Stimulated activated CD8-positive, alpha-beta memory T cell treated with anti-CD3 and anti-CD28 coated beads, Interleukin-15, amount 100 ng/mL, for 4 hours (primary cell): ENCODE measurements at regions not wholly inside any gene's neighbourhood (a gene's known extent, or its start where the extent isn't known, plus 50 kb on each side); places are given as distances from the start of the nearest gene placed in this dataset.

Experiments used
- DNase-seq, 2 donors: peaks; one replicate each; pipeline ENCODE4 v3.0.0-alpha.2; 2020; ENCODE audit warnings: low read depth in 2 of 2

DNA sequence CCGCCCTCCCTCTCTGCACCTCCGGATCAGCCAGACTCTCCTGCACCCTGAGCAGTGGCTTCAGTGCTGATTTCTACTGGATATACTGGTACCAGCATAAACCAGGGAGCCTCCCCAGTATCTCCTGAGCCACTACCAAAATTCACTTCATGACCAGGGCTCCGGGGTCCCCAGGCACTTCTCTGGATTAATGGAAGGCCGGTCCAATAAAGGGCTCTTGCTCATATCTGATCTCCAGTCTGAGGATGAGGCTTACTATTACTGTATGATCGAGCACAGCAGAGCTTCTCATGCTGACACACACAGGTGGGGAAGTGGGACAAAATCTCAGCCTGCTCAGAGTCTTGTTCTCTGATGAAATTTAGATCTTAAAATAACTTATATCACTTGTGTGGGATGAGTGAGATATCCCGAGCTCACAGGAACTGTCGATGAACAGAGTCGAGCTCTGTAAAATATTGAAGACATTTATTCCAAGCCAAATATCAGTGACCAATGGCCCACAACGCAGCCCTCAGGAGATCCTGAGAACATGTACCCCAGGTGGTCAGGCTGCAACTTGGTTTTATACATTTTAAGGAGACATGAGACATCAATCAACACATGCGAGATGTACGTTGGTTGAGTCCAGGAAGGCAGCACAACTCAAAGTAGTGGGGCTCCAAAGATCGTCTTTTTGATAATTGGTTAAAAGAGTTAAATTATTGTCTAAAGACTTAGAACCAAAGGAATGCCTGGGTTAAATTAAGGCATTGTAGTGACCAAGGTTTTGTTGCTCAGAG is 93.0 kb upstream of the TOP3B start:
- no peak for DNase-seq

GRCh38 chr22:22074634-22075381 is 92.2 kb upstream of the TOP3B start:
- DNase-seq: no peak

DNA sequence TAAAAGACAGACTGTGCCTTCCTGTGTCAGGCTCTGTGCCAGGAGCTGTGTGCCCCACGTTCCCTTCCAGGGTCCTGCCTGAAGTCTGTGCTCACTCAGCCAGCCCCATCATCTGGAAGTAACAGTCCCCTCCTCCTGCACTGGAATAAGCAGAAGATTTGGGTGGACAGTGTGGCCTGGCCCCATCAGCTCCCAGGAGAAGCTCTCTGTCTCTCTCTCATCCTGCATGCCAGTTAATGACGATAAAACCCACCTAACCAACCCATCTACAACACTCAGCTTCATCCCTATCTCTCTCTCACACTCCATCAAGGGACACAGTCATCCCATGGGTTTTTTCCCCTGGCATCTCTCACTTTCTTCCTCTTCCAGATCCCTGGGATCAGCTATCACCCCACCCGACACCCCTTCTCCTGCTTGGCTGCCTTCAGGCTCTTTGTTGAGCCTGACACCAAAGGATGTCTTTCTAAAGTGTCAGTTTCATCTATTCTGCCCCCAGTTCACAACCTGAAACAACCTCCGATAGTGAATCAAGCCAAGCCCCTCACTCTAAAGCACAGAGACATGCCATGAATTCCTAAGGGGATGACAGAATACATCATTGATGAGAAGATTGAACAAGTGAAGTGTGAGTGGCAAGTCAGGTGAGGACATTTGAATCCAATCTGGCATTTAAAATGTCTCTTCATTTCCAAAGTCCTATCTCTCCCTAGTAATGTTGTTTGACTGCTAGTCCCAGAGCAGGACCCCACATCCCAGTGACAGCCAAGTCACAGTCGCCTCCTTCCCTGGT is 91.4 kb upstream of the TOP3B start:
- no peak for DNase-seq

DNA sequence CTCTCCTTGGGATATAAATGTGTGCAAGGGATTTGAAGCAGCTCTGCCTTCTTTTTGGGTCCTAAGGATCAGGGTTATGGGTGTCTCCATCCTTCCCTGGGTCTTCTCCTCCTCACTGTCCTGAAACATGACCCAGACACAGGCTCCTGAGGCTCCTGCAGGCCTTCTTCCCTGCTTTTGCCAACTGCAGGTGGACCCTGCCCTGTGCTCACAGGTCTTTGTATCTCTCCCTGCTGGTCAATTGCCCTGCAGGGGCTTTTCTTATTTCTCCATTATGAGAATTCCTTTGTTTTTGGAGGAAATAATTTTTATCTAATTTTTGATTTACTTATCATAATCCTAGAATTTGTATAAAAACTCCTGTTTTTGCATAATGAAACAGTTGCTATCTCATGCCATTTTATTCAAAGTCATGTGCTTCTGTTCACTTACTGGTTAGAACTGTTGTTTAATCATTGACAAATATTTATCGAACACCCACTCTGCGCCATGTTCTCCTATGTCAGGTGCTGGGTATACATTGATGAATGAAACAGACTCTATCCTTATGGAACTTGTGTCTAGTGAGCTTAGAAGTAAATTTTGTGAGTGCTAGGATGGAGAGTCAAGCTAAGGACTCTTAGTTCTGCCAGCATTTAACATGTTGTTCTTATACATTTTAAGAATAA is 89.7 kb upstream of the TOP3B start:
- DNase-seq: no peak

DNA sequence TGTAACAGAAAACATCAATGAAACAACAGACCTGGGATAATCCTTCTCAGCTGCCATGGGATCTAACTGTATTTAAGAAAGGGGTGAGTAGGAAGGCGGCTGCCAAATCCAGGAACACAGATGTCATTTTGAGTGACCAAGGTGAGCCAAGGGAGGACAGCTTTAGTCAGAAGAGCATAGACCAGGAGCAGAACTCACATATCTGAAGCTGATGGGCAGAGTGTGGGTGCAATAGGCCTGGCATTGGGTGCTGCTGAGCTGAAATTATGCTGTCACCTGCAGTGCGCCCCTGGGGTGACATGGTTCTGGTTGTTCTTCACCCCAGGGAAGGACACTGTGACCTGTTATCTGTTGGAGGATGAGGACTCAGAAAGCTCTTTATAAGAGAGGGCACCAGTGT is 88.9 kb upstream of the TOP3B start:
- no peak for DNase-seq

- DNase-seq: no peak
Measured at GRCh38 chr22:22070371-22070824, 87.8 kb upstream of the TOP3B start.

DNA sequence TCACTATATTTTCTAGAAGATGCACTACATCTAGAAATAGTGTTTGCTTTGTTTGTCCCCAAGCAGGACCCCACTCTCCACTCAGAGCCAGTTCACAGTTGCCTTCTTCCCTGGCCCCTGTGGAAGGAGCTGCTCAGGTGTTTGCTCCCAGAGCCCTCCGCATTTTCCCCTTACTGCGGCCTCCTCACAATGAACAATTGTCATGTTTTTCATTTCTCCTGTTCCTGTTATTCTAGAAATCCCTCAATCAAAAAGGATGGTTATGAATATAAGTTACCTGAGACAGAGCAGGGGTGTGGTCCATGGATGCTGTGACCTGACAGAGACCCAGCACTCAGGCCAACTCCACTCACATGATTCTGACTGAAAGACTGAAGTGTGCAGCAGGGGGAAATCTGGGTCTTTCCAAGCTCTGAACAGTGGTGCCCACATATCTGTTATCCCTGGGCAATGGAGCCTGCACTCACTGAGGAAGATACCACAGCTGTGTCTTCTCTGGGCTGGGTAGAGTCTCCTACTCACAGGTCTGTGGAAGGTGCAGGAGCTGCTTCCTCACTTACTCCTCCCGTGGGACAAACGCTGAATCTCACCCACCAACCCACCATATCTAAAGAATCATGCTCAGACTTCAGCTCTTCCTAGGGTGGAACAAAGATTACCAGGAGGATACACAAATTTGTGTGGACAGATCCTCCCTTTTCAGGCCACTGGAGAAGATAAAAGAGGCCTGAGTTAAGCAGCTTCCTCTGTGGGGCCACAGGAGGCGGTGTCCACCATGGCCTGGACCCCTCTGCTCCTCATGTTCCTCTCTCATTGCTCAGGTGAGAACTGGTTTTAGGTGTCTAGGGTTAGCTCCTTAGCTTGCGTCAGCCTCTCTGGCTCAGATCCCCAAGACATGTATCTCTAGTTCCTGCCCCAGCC is 87.1 kb upstream of the TOP3B start:
- no peak for DNase-seq

DNA sequence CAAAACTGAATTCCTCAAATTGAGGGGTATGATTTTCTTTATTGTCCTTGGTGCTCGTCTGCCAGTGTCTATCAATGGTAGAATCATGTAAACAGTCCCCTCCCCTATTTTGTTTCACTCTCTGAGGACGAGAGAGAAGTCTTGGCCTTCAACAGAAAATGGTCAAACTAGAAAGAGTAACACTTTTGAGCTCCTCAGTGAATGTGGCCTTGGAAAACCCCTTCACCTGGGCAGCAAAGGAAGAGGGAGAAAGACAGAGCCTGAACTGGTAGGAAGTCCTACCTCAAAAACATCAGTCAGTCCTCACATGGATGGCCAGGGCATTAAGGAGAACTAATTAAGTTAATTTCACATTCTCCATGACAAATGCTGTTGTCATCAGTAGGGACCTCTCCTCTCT is 86.1 kb upstream of the TOP3B start:
- DNase-seq: no peak

- DNase-seq: no peak
Measured at GRCh38 chr22:22068025-22068424, 85.4 kb upstream of the TOP3B start.

GRCh38 chr22:22067192-22067591 is 84.6 kb upstream of the TOP3B start:
- DNase-seq: no peak

- DNase-seq: no peak
Measured at GRCh38 chr22:22064580-22064979, 82.0 kb upstream of the TOP3B start.

- DNase-seq: no peak
Measured at GRCh38 chr22:22062306-22062793, 79.8 kb upstream of the TOP3B start.

DNA sequence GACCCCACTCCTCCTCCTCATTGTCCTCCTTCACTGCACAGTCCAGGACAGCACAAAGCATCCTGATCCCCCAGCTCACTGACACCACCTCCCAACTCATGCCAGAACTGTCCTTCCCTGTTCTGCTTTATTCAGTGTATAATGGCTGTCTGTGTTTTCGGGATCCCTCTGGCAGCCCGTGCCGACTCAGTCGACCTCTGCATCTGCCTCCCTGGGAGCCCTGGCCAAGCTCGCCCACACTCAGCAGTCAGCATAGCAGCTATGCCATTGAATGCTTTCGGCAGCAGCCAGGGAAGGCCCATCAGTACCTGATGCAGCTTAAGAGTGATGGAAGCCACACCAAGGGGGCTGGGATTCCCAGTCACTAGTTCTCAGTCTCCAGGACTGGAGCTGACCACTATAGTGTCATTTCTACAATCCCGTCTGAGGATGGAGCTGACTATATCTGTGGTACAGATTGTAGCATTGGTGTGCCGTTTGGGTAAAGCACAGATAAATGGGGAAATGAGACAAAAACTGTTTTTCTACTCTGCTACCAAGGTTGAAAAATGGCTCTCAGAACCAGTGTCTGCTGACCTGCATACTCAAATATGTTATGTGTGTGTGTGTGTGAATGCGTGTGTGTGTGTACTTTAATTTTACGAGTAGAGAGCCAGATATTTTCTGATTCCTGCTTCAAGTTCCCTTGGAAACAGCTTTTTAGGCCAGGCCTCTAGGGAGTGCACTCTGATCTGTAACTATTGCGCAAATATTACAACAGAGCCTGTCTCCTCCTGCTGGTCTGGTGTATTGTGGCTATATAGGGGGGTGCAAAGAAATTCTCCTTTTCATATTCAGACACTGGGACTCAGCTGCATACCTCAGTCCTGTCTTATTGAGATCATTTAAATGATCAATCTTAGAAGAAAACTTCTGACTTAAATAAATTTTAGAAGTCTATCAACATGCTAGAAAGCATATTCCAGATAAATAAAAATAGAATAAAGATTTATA is 78.8 kb upstream of the TOP3B start:
- no peak for DNase-seq

DNA sequence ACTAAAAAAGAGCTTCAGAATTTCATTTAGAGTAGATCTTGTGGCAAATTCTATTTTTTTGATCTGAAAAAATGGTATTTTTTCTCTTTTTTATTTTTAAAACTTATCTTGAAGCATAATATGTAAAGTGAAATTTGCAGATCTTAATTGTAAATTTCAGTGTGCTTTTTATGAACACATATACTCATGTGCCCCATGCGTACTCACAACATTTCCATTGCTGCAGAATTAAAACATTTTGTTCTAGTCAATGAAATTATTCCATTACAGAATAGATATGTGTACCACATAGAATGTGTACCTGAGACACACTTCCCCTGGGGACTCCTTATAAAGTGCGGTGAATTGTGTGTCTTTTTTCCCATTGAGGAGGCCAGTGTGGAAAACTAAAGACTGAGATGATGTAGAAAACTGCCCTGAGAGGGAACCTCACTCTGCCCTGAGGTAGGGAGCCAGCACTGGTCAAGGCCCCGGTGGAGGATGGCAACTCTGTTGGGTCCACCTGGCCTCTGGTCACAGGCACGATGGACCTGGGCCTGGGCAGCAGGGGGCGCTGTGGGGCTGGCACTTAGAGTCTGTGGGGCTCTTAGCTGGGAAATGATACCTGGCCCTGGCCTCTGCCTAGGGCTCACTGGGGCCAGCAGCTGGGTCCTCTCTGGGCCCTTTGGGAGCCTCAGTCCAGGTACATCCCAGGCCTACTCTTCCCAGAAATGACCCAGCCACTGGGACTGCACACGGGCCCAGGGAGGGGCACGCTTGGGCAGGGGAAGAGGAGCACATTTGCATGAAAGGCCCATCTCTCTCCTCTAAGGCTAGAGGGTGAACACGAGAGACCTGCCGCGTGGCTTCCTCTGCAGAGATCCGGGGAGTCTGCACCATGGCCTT is 77.9 kb upstream of the TOP3B start:
- DNase-seq: peak in 1 of 2 donors; percentile 2

DNA sequence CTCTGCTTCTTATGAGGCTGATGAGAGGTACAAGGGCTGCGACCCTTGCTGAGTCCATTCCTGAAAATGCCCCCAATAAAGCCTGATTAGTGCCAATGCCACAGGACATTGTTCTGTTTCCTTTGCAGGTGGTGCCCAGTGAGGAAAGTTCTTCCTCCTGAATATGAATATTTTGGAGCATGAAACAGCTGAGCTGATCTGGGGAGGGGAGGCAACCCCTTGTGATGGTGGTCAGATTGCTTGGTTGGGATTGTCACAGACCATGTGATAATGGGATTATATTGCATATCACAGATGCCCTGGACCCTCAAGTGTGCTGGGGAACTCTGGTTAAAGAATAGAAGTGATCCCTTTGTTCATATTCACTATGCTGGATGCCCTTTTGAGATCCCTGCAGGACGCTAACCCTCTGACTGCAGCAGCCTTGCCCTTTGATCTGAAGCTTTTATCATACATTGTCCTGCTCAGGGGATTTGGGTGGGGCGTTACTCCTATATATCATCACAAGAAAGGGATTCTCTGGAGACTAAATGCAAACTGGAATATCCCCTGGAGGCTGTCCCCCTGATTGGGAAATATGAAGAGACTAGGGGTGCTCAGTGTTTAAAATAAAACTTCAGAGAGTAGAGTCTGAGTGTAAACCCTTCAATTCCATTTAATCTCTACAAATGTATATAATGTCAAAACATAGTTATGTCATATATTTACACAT is 76.9 kb upstream of the TOP3B start:
- DNase-seq: no peak

DNA sequence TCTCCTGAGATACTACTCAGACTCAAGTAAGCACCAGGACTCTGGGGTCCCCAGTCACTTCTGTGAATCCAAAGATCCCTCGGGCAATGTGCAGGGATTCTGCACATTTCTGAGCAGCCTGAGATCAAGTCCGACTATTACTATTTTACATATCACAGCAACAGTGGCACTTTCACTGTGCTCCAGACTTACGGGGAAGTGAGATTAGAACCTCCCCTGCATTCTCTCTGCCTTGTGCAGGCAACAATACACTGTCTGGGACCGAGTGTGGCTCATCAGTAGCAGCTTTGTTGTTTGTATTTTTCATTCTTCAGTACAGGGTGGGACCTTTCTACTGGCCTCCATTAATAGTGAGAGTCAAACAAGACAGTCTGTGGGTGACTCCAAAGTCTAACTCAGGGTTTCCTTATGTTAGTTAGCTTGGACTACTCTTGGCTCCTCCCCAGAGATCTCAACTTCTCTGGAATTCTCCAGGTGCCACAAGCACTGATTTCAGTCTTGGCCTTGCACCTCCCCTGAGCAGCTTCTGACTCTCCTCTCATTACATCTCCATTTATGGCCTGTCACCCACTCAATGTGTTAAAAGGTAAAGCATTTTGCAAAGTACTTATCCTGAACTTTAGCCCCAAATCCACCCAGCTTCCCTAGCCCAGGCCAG is 76.2 kb upstream of the TOP3B start:
- DNase-seq: no peak
